ENCODE measurements at regions not wholly inside any gene's neighbourhood (a gene's known extent, or its start where the extent isn't known, plus 50 kb on each side); places are given as distances from the start of the nearest gene placed in this dataset.

DNA sequence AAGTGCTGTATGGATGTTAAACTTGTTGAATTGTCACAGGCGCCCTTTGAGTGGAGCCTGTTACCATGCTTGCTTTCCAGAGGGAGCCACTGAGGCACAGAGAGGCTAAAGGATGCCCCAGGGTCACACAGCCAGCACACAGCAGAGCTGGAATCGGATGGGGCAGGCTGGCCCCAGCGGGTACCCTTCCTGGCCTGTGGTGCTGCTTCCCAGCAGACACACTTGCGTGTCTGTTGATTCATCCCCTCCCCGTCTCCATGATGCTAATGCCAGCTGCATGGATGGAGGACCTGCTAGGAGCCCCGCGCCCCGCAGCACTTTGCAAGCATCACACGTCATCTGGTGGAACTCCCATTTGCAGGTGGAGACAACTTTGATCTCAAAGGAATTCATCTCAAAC is 52.4 kb upstream of the SHISAL1 start:
- Histone ChIP-seq H3K9me2 (ENCODE audit: insufficient read depth) (no peaks in the 10 kb centered on the region), H3K9me3 (ENCODE audit: control insufficient read depth in 1 of 2, insufficient read depth in 1 of 2, low read depth in 1 of 2, low read length in 2 of 2) (no peaks in the 10 kb centered on the region), H2AFZ (ENCODE audit: low read depth, low read length, poor library complexity, severe bottlenecking) (no peak overlapping the region), H3K27ac (ENCODE audit: low read depth, low read length) (no peak overlapping the region), H3K36me3 (ENCODE audit: control insufficient read depth in 1 of 2, insufficient read depth in 2 of 2, low read length in 2 of 2) (no peaks in the 10 kb centered on the region), H3K9ac (ENCODE audit: low read length) (no peak overlapping the region), H3K4me2 (ENCODE audit: low read length) (no peak overlapping the region), H3K79me2 (ENCODE audit: insufficient read depth, low read length) (no peaks in the 10 kb centered on the region), H4K20me1 (ENCODE audit: insufficient read depth) (no peaks in the 10 kb centered on the region), H3K4me1 (ENCODE audit: control insufficient read depth in 1 of 2, insufficient read depth in 2 of 2, low read length in 2 of 2) (peaks cover 0 to 8% of the 10 kb centered on the region in 2 experiments; a peak in 2 of 4 replicates), H3K4me3 (replicated peaks in 1 of 2; ENCODE audit: low read depth in 1 of 2, low read length in 2 of 2) (no peak overlapping the region), H3K27me3 (ENCODE audit: insufficient read depth, low read length) (0 out of 2 replicates have a peak, but pooled peaks cover 2% of the 10 kb centered on the region)
- POLR2A ChIA-PET = no interaction called here
- DNase-seq (ENCODE audit: low read depth, low spot score) (no peak), ATAC-seq (no peak)
- BruUV-seq (replicated peaks) = no TSS peak
- TF ChIP-seq SIN3A (IDR thresholded peaks at IDR 0.05; ENCODE audit: low read depth) = no peak
- RAD21 ChIA-PET (ENCODE audit: low non-redundant PET in 1 of 2, low total read pairs in 2 of 2, uncharacterized antibody in 2 of 2, unreplicated experiment in 2 of 2) = no interaction called here
- CTCF ChIA-PET = no interaction called here
- intact Hi-C loops (cut with micrococcal nuclease) = no loop called here

DNA sequence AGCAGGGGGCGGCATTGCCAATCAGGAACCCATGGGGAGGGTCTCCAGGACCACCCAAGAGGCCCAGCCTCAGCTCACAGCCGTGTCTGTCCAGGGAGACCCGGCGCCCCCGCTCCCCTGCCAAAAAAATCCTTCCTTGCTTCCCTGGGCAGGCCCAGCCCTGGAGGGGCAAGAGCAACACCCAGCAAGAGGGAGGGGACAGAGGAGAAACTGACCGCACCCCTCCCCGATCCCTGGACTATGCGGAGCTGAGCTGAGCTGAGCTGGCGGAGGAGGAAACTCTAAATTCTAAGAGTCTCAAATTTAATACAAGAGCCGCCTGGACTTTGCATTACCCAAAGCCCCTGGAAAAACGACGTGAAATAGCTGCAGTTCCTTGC is 52.0 kb upstream of the SHISAL1 start:
- DNase-seq (ENCODE audit: low read depth, low spot score) (no peak), ATAC-seq (no peak)
- H3K9me2 ChIP-seq (ENCODE audit: insufficient read depth) = no peaks in the 10 kb centered on the region
- H3K27ac ChIP-seq (ENCODE audit: low read depth, low read length) = no peak overlapping the region
- no TSS peak for BruUV-seq (replicated peaks)
- H3K27me3 ChIP-seq (ENCODE audit: insufficient read depth, low read length) = 0 out of 2 replicates have a peak, but pooled peaks cover 2% of the 10 kb centered on the region
- RAD21 ChIA-PET (ENCODE audit: low non-redundant PET in 1 of 2, low total read pairs in 2 of 2, uncharacterized antibody in 2 of 2, unreplicated experiment in 2 of 2) = no interaction called here
- H3K36me3 ChIP-seq (ENCODE audit: control insufficient read depth in 1 of 2, insufficient read depth in 2 of 2, low read length in 2 of 2) = no peaks in the 10 kb centered on the region
- H3K79me2 ChIP-seq (ENCODE audit: insufficient read depth, low read length) = no peaks in the 10 kb centered on the region
- intact Hi-C loops (cut with micrococcal nuclease) = no loop called here
- H4K20me1 ChIP-seq (ENCODE audit: insufficient read depth) = no peaks in the 10 kb centered on the region
- POLR2A ChIA-PET = no interaction called here
- no peaks in the 10 kb centered on the region for H3K9me3 ChIP-seq (ENCODE audit: control insufficient read depth in 1 of 2, insufficient read depth in 1 of 2, low read depth in 1 of 2, low read length in 2 of 2)
- H3K4me1 ChIP-seq (ENCODE audit: control insufficient read depth in 1 of 2, insufficient read depth in 2 of 2, low read length in 2 of 2) = peaks cover 0 to 8% of the 10 kb centered on the region in 2 experiments; a peak in 2 of 4 replicates
- no peak overlapping the region for H3K9ac ChIP-seq (ENCODE audit: low read length)
- H3K4me3 ChIP-seq (replicated peaks in 1 of 2; ENCODE audit: low read depth in 1 of 2, low read length in 2 of 2) = no peak overlapping the region
- CTCF ChIA-PET = no interaction called here
- no peak overlapping the region for H3K4me2 ChIP-seq (ENCODE audit: low read length)
- no peak overlapping the region for H2AFZ ChIP-seq (ENCODE audit: low read depth, low read length, poor library complexity, severe bottlenecking)
- TF ChIP-seq EZH2 (IDR thresholded peaks at IDR 0.05) (no peak), POLR2A (IDR thresholded peaks at IDR 0.05; ENCODE audit: borderline replicate concordance, extremely low read depth, insufficient read depth, insufficient read length) (no peak), CBX3 (IDR thresholded peaks at IDR 0.05; ENCODE audit: low read depth) (no peak), SIN3A (IDR thresholded peaks at IDR 0.05; ENCODE audit: low read depth) (no peak), SP1 (IDR thresholded peaks at IDR 0.05; ENCODE audit: low read depth) (no peak), ELF1 (IDR thresholded peaks at IDR 0.05; ENCODE audit: borderline replicate concordance, low read depth) (no peak), EZH2phosphoT487 (IDR thresholded peaks at IDR 0.05; ENCODE audit: borderline replicate concordance) (no peak), EGR1 (IDR thresholded peaks at IDR 0.05; ENCODE audit: low read depth) (no peak), SRF (IDR thresholded peaks at IDR 0.05; ENCODE audit: low read depth) (no peak), JUND (IDR thresholded peaks at IDR 0.05) (no peak), RAD21 (IDR thresholded peaks at IDR 0.05; ENCODE audit: low read depth) (no peak), POLR2AphosphoS5 (IDR thresholded peaks at IDR 0.05; ENCODE audit: low read depth, low read length) (no peak)
- TF ChIP-seq, protein P1, sequence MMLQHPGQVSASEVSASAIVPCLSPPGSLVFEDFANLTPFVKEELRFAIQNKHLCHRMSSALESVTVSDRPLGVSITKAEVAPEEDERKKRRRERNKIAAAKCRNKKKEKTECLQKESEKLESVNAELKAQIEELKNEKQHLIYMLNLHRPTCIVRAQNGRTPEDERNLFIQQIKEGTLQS (IDR thresholded peaks at IDR 0.05) = no peak
- TF ChIP-seq, protein P2, sequence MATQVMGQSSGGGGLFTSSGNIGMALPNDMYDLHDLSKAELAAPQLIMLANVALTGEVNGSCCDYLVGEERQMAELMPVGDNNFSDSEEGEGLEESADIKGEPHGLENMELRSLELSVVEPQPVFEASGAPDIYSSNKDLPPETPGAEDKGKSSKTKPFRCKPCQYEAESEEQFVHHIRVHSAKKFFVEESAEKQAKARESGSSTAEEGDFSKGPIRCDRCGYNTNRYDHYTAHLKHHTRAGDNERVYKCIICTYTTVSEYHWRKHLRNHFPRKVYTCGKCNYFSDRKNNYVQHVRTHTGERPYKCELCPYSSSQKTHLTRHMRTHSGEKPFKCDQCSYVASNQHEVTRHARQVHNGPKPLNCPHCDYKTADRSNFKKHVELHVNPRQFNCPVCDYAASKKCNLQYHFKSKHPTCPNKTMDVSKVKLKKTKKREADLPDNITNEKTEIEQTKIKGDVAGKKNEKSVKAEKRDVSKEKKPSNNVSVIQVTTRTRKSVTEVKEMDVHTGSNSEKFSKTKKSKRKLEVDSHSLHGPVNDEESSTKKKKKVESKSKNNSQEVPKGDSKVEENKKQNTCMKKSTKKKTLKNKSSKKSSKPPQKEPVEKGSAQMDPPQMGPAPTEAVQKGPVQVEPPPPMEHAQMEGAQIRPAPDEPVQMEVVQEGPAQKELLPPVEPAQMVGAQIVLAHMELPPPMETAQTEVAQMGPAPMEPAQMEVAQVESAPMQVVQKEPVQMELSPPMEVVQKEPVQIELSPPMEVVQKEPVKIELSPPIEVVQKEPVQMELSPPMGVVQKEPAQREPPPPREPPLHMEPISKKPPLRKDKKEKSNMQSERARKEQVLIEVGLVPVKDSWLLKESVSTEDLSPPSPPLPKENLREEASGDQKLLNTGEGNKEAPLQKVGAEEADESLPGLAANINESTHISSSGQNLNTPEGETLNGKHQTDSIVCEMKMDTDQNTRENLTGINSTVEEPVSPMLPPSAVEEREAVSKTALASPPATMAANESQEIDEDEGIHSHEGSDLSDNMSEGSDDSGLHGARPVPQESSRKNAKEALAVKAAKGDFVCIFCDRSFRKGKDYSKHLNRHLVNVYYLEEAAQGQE (IDR thresholded peaks at IDR 0.05; ENCODE audit: low read depth) = no peak
- TF ChIP-seq, protein P3, sequence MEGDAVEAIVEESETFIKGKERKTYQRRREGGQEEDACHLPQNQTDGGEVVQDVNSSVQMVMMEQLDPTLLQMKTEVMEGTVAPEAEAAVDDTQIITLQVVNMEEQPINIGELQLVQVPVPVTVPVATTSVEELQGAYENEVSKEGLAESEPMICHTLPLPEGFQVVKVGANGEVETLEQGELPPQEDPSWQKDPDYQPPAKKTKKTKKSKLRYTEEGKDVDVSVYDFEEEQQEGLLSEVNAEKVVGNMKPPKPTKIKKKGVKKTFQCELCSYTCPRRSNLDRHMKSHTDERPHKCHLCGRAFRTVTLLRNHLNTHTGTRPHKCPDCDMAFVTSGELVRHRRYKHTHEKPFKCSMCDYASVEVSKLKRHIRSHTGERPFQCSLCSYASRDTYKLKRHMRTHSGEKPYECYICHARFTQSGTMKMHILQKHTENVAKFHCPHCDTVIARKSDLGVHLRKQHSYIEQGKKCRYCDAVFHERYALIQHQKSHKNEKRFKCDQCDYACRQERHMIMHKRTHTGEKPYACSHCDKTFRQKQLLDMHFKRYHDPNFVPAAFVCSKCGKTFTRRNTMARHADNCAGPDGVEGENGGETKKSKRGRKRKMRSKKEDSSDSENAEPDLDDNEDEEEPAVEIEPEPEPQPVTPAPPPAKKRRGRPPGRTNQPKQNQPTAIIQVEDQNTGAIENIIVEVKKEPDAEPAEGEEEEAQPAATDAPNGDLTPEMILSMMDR (IDR thresholded peaks at IDR 0.05 in 2 of 3, conservative IDR thresholded peaks at IDR 0.05 in 1 of 3; ENCODE audit: borderline replicate concordance in 1 of 3, insufficient read depth in 1 of 3, low read depth in 2 of 3, low read length in 2 of 3) = no peak

Data from HCT116 (cell line).